Progenitor cell of endocrine pancreas (in vitro differentiated cells): ENCODE measurements at regions not wholly inside any gene's neighbourhood (a gene's known extent, or its start where the extent isn't known, plus 50 kb on each side); places are given as distances from the start of the nearest gene placed in this dataset.
A peak's percentile ranks its signal among the peaks of the same experiment; 100 is the strongest.
"Not testable (repeated sequence)": the region's sequence is repeated elsewhere in the genome, so short reads cannot be mapped to it uniquely, and the experiment has no call there.

Experiments used
- DNase-seq: peaks from one replicate; pipeline ENCODE4 v3.0.0; 2021; ENCODE audit warnings: low spot score; ENCODE audit not compliant: unreplicated experiment
- H3K27ac Mint-ChIP-seq: 2 replicates; pipeline ENCODE4 v1.8.0; 2021; ENCODE audit warnings: mild to moderate bottlenecking, moderate library complexity, mixed read lengths
- H3K27me3 Mint-ChIP-seq: 2 replicates; pipeline ENCODE4 v1.8.0; 2021; ENCODE audit warnings: mixed read lengths
- H3K36me3 Mint-ChIP-seq: 2 replicates; pipeline ENCODE4 v1.8.0; 2022; ENCODE audit warnings: mixed read lengths; ENCODE audit not compliant: insufficient read depth
- H3K4me1 Mint-ChIP-seq: 2 replicates; pipeline ENCODE4 v1.8.0; 2021; ENCODE audit warnings: low read depth, mixed read lengths
- H3K4me3 Mint-ChIP-seq: 2 replicates; pipeline ENCODE4 v1.8.0; 2021; ENCODE audit warnings: low read depth, mild to moderate bottlenecking, moderate library complexity, mixed read lengths
- H3K9me3 Mint-ChIP-seq: 2 replicates; pipeline ENCODE4 v1.8.0; 2021; ENCODE audit warnings: low read depth, mixed read lengths
- TF ChIP-seq, protein P1 (sequence below): fragments of 200-600 bp; sonication (generic); IDR thresholded peaks from one replicate; pipeline ENCODE4 v1.5.0; 2021; ENCODE audit warnings: antibody characterized with exemption, mild to moderate bottlenecking; ENCODE audit not compliant: unreplicated experiment

DNA sequence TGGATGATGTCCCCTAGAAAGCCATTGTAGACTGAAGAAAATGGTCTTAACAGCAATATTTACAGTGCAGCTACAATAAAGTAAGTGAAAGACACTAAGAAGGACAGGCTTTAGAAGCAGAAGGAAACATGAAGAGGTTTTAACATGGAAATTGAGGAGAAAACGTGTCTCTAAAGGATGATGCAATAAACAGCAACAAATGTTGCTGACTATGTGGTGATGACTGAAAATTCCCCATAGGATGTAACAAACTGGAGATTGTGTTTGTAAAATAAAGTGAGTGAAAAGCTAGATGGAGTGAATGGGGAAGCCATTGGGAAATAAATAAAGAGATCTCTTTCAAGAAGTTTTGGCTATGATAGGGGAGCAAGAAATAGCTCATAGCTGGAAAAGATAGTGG is 186.7 kb upstream of the IPO5 start:
- no peaks in the 10 kb centered on the region for H3K9me3 Mint-ChIP-seq
- DNase-seq, result no peak
- no peak overlapping the region for H3K4me3 Mint-ChIP-seq
- peaks cover 1% of the 10 kb centered on the region for H3K4me1 Mint-ChIP-seq
- H3K36me3 Mint-ChIP-seq, result no peaks in the 10 kb centered on the region
- no peaks in the 10 kb centered on the region for H3K27me3 Mint-ChIP-seq
- TF ChIP-seq, protein P1, sequence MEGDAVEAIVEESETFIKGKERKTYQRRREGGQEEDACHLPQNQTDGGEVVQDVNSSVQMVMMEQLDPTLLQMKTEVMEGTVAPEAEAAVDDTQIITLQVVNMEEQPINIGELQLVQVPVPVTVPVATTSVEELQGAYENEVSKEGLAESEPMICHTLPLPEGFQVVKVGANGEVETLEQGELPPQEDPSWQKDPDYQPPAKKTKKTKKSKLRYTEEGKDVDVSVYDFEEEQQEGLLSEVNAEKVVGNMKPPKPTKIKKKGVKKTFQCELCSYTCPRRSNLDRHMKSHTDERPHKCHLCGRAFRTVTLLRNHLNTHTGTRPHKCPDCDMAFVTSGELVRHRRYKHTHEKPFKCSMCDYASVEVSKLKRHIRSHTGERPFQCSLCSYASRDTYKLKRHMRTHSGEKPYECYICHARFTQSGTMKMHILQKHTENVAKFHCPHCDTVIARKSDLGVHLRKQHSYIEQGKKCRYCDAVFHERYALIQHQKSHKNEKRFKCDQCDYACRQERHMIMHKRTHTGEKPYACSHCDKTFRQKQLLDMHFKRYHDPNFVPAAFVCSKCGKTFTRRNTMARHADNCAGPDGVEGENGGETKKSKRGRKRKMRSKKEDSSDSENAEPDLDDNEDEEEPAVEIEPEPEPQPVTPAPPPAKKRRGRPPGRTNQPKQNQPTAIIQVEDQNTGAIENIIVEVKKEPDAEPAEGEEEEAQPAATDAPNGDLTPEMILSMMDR, result no peak
- no peak overlapping the region for H3K27ac Mint-ChIP-seq

DNA sequence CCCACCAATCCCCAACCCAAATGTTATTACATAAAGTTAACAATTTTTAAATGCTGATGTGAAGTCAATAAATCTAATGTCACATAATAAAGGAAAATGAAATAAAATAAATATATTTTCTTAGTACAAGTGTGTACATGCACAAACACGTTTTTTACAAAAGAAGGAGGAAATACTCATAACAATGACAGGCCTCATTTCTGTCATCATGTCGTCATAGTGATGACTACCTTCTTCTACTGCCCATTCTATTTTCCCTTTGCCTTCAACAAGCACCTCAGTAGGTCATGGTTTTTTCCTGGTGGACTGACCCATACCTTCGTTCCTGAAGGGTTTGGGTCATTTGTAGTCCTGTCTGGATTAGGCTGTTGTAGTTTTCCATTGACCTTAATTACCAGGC is 185.3 kb upstream of the IPO5 start:
- Mint-ChIP-seq H3K9me3 (no peaks in the 10 kb centered on the region), H3K4me3 (no peak overlapping the region), H3K27me3 (no peaks in the 10 kb centered on the region), H3K4me1 (no peaks in the 10 kb centered on the region), H3K36me3 (no peaks in the 10 kb centered on the region), H3K27ac (no peak overlapping the region)
- TF ChIP-seq, protein P1, result no peak
- no peak for DNase-seq

DNA sequence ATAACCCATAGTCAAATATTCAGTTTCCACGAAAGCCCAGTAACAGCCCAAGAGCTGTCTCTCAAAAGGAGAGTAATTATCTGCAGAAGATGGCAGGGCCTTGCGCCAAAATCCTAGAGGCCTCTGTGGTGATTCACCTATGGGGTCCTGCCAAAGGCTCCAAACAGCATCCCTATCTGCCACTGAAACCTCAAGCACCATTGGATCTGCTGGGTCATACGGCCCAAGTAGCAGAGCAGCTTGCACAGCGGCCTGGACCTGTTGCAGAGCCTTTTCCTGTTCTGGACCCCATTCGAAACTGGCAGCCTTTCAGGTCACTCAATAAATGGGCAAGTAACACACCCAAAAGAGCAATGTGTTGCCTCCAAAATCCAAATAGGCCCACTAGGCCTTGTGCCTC is 183.2 kb upstream of the IPO5 start:
- DNase-seq, H3K36me3 Mint-ChIP-seq, H3K4me1 Mint-ChIP-seq, H3K27ac Mint-ChIP-seq, H3K9me3 Mint-ChIP-seq, H3K27me3 Mint-ChIP-seq, H3K4me3 Mint-ChIP-seq: not testable (repeated sequence)

DNA sequence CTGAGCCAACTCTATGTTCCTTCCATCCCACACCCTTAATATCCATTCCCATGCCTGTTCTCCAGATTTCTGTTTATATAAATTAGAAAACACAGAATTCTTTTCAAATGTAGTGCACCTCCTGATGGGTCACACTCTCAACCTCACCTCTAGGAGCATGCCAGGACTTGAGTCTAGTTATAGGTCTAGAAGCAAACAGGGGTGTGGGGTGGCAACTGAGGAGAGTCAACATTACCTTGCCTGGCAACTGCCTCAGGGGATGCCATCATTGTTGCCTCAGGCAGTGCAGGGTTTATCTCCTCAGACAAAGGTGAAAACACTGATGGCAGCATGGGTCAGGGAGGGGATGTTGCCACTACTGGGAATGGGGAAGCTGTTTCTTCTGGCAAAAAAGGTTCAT is 181.0 kb upstream of the IPO5 start:
- not testable (repeated sequence) for DNase-seq, H3K4me1 Mint-ChIP-seq, H3K27ac Mint-ChIP-seq, H3K27me3 Mint-ChIP-seq, H3K4me3 Mint-ChIP-seq, H3K36me3 Mint-ChIP-seq
- H3K9me3 Mint-ChIP-seq, result peaks cover 13% of the 10 kb centered on the region

DNA sequence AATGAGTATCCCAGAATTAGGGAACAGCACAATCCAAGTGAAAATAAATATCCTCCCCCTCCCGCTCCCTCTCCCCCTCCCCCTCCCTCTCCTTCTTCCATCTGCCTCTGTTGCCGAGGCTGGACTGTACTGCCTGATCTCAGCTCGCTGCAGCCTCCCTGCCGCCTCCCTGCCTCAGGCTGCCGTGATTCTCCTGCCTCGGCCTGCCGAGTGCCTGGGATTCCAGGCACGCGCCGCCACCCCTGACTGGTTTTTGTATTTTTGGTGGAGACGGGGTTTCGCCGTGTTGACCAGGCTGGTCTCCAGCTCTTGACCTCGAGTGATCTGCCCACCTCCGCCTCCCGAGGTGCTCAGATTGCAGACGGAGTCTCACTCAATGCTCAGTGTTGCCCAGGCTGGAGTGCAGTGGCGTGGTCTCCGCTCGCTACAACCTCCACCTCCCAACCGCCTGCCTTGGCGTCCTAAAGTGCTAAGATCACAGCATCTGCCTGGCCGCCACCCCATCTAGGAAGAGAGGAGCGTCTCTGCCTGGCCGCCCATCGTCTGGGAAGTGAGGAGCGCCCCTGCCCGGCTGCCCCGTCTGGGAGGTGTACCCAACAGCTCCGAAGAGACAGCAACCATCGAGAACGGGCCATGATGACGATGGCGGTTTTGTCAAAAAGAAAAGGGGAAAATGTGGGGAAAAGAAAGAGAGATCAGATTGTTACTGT is 178.9 kb upstream of the IPO5 start:
- not testable (repeated sequence) for H3K27me3 Mint-ChIP-seq, H3K4me3 Mint-ChIP-seq, H3K4me1 Mint-ChIP-seq, H3K36me3 Mint-ChIP-seq, DNase-seq, H3K27ac Mint-ChIP-seq
- H3K9me3 Mint-ChIP-seq, result peaks cover 13% of the 10 kb centered on the region

DNA sequence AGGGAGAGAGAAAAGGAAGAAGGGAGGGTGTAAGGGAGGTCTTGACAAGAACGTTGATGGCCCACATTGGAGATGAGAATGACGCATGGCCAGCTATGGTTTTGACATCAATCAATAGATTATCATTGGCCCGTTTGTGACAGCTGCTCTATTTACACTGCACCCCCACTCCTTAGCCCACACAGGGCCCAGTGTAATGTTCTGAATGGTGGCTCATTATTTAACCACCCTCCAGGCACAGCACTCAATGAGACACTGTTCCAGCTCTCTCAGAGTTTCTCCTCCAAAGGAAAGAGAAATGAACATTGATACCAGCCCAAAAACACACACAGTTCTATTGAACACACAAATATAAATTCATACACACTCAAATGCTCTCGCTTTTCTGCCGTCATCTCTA is 173.0 kb upstream of the IPO5 start:
- H3K4me1 Mint-ChIP-seq, result peaks cover 11% of the 10 kb centered on the region
- H3K9me3 Mint-ChIP-seq, result peaks cover 8% of the 10 kb centered on the region
- H3K4me3 Mint-ChIP-seq, result no peak overlapping the region
- H3K27ac Mint-ChIP-seq, result peak overlapping the region; percentile 25
- TF ChIP-seq, protein P1, result no peak
- H3K36me3 Mint-ChIP-seq, result no peaks in the 10 kb centered on the region
- H3K27me3 Mint-ChIP-seq, result no peaks in the 10 kb centered on the region
- no peak for DNase-seq

DNA sequence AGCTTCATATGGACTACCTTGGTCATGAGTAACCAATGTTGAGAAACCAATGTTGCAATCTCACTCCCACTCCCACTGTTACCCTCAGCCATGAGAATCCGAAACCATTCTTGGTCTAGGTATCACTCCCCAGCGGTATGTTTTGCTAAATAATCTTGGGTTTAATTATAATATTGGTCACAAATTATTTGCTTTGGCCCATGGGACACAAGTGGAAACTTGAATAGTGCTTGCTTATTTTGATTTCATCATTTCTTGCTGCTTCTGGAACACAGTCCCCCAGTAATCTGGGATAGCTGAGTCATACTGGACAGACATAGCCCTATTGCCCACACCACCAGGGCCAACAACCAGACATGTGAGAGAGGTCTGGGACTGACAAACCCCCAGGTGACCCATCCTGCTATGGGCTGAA is 171.6 kb upstream of the IPO5 start:
- H3K4me3 Mint-ChIP-seq, result no peak overlapping the region
- no peak overlapping the region for H3K27ac Mint-ChIP-seq
- TF ChIP-seq, protein P1, result no peak
- no peaks in the 10 kb centered on the region for H3K9me3 Mint-ChIP-seq
- DNase-seq, result no peak
- peaks cover 11% of the 10 kb centered on the region for H3K4me1 Mint-ChIP-seq
- no peaks in the 10 kb centered on the region for H3K27me3 Mint-ChIP-seq
- H3K36me3 Mint-ChIP-seq, result no peaks in the 10 kb centered on the region
